Skeletal muscle satellite cell (primary cell): ENCODE measurements at regions not wholly inside any gene's neighbourhood (a gene's known extent, or its start where the extent isn't known, plus 50 kb on each side); places are given as distances from the start of the nearest gene placed in this dataset.
"Not testable (repeated sequence)": the region's sequence is repeated elsewhere in the genome, so short reads cannot be mapped to it uniquely, and the experiment has no call there.

Experiments used
- H3K27me3 ChIP-seq: 2 replicates; pipeline ENCODE4 v1.7.0; 2013; ENCODE audit warnings: low read length; ENCODE audit not compliant: control insufficient read depth, insufficient read depth
- H3K36me3 ChIP-seq: 2 replicates; pipeline ENCODE4 v1.7.0; 2013; ENCODE audit warnings: mild to moderate bottlenecking, control low read depth, low read length; ENCODE audit not compliant: insufficient read depth
- H3K4me1 ChIP-seq: 2 replicates; pipeline ENCODE4 v1.7.0; 2013; ENCODE audit warnings: low read length; ENCODE audit not compliant: control insufficient read depth, insufficient read depth
- H3K4me2 ChIP-seq: 2 replicates; pipeline ENCODE4 v1.7.0; 2013; ENCODE audit warnings: mild to moderate bottlenecking, low read length
- H3K4me3 ChIP-seq: 2 replicates; pipeline ENCODE4 v1.7.0; 2013; ENCODE audit warnings: low read length
- H3K9ac ChIP-seq: 2 replicates; pipeline ENCODE4 v1.7.0; 2013; ENCODE audit warnings: mild to moderate bottlenecking, low read depth, low read length, moderate library complexity
- H3K9me3 ChIP-seq: replicated peaks from 2 replicates; pipeline ENCODE4 v1.7.0; 2013; ENCODE audit warnings: mild to moderate bottlenecking, control low read depth, low read length

DNA sequence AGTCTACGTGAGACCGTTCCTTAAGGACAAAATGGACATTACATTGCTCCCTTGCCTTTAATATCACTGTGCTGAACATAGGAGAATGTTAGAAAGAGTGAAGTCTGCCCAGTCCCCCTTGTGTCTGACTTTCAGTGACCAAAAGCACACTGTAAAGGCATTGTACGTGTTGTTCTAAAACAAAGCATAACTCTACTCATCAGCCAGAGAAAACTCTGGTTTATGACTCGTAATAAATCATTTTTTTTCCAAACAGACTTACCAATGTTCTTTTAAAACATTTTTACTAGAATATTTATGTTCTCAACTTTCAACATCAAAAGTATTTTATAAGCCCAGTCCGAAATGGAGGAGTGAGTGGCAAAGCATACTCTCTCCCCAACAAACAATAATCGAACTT, 262.5 kb downstream of the GJA1 start:
- H3K36me3 ChIP-seq: no peaks in the 10 kb centered on the region
- no peak overlapping the region for H3K9ac ChIP-seq
- H3K9me3 ChIP-seq: no peaks in the 10 kb centered on the region
- H3K27me3 ChIP-seq: no peaks in the 10 kb centered on the region
- H3K4me2 ChIP-seq: no peak overlapping the region
- H3K4me3 ChIP-seq: no peak overlapping the region
- peaks cover 43% of the 10 kb centered on the region for H3K4me1 ChIP-seq

DNA sequence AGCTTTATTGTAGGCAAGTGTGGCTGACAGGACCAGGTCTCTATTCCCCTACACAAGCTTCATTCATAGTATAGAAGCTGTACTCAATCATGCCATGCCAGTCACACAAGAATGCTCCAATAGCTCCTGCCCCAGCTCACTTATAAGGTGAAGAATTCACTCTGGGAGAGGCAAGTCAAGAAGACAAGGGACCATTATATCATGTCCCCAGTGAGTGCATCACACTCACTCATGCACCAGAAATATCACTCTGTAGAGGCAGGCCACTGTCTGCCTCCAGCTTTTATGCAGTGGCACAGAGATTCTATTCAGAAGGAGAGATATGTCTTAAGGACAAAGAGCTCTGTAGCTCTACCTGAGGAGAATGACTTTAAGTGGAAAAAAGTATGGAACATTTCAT, 263.2 kb downstream of the GJA1 start:
- Histone ChIP-seq H3K36me3 (no peaks in the 10 kb centered on the region), H3K9ac (no peak overlapping the region), H3K4me1 (peaks cover 43% of the 10 kb centered on the region), H3K9me3 (no peaks in the 10 kb centered on the region), H3K4me2 (no peak overlapping the region), H3K4me3 (no peak overlapping the region), H3K27me3 (no peaks in the 10 kb centered on the region)

DNA sequence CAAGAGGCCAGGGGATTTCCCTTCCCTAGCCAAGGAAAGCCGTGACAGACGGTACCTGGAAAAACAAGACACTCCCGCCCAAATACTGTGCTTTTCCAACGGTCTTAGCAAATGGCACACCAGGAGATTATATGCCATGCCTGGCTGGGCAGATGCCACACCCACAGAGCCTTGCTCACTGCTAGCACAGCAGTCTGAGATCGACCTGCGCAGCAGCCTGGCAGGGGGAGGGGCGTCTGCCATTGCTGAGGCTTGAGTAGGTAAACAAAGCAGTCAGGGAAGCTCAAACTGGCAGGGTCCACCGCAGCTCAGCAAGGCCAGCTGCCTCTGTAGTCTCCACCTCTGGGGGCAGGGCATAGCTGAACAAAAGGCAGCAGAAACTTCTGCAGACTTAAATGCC, 267.7 kb downstream of the GJA1 start:
- not testable (repeated sequence) for H3K9me3 ChIP-seq, H3K36me3 ChIP-seq, H3K9ac ChIP-seq, H3K4me2 ChIP-seq, H3K27me3 ChIP-seq, H3K4me3 ChIP-seq
- peaks cover 18% of the 10 kb centered on the region for H3K4me1 ChIP-seq

DNA sequence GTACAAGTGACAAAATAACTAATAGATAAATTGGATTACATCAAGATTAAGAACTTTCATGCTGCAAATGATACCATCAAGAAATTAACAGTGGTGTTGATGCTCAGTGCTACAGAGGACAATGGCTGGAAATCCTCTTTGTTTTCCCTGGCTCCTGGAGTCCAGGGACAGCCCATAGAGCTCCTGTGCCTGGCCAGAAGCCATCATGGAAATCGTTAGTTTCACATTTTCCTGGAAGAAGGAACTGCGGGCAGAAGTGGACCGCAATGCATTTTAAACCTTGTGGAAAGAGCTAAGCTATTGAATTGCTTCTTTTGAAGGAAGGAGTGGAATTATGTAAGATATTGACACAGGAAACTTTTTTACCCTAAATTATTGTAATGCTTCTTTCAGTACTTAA, 276.0 kb downstream of the GJA1 start:
- no peaks in the 10 kb centered on the region for H3K4me1 ChIP-seq
- no peak overlapping the region for H3K4me3 ChIP-seq
- H3K27me3 ChIP-seq: no peaks in the 10 kb centered on the region
- H3K4me2 ChIP-seq: no peak overlapping the region
- no peaks in the 10 kb centered on the region for H3K9me3 ChIP-seq
- no peaks in the 10 kb centered on the region for H3K36me3 ChIP-seq
- H3K9ac ChIP-seq: no peak overlapping the region

DNA sequence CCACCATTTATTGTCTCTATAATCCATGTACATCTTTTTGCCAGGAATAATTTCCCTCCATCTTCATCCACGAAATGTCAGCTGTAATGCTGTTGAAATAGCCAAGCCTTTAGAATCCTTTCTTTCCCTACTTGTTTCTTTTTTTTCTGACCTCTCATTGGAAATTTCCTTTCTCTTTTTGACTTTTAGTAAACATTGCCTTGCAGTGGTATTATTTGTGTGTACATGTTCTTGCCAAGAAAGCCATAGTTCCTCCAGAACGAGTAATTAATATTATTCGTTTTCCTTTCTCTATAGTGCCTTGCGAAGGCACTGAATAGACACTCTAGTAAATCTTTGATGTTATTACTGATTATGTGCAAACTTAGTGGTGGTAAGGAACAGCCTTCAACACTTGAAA, 282.2 kb downstream of the GJA1 start:
- no peak overlapping the region for H3K4me2 ChIP-seq
- H3K36me3 ChIP-seq: no peaks in the 10 kb centered on the region
- no peak overlapping the region for H3K9ac ChIP-seq
- no peaks in the 10 kb centered on the region for H3K27me3 ChIP-seq
- H3K4me3 ChIP-seq: no peak overlapping the region
- no peaks in the 10 kb centered on the region for H3K4me1 ChIP-seq
- H3K9me3 ChIP-seq: no peaks in the 10 kb centered on the region

DNA sequence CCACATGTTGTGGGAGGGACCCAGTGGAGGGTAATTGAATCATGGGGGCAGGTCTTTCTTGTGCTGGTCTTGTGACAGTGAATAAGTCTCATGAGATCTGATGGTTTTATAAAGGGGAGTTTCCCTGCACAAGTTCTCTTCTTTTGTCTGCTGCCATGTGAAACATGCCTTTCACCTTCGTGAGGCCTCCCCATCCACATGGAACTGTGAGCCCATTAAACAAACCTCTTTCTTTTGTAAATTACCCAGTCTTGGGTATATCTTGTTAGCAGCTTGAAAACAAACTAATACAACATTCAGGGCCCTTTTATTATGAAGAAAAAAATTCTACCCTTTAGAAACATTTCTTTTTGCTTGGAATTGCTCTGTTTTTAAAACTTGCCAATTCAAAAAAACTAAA, 285.4 kb downstream of the GJA1 start:
- H3K36me3 ChIP-seq, H3K4me2 ChIP-seq, H3K9me3 ChIP-seq, H3K27me3 ChIP-seq, H3K4me3 ChIP-seq, H3K9ac ChIP-seq, H3K4me1 ChIP-seq: not testable (repeated sequence)

DNA sequence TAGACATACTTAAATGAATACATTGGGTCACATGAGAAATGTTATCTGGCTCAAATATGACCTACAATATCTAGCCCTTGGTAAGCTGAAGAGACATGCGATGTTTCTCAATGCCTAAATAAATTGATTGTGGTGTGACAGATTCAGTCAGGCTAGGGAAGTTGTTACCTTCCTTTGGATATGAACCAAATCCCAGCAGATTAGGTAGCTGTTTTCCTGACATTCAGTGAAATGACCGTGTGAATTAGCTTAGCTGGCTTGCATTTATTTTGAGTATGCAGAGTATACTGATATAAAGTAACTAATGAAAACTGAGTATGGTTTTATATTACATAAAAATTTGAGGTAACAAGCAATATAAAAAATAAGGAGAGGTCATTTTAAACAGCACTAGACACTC, 288.2 kb downstream of the GJA1 start:
- no peak overlapping the region for H3K4me3 ChIP-seq
- H3K4me1 ChIP-seq: no peaks in the 10 kb centered on the region
- H3K36me3 ChIP-seq: no peaks in the 10 kb centered on the region
- no peak overlapping the region for H3K4me2 ChIP-seq
- H3K9ac ChIP-seq: no peak overlapping the region
- no peaks in the 10 kb centered on the region for H3K9me3 ChIP-seq
- H3K27me3 ChIP-seq: no peaks in the 10 kb centered on the region

DNA sequence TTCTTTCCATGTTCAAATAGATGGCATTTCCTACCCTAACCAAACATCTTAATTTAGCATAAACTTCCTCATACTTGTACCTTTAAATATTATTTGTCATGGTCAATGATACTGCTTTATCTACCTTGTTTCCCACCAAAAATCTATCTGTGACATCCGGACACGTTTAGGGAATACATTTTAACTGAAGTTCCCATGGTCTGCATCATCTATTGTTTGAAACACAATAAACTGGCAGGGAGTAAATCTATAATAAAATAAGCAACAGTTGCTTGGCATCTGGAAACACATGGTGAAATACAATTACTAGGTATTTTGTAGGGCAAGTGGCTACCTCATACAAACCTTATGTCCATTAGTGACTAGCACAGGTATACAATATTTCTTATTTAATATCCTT, 289.1 kb downstream of the GJA1 start:
- H3K4me3 ChIP-seq: no peak overlapping the region
- H3K4me1 ChIP-seq: no peaks in the 10 kb centered on the region
- no peak overlapping the region for H3K9ac ChIP-seq
- no peaks in the 10 kb centered on the region for H3K27me3 ChIP-seq
- no peaks in the 10 kb centered on the region for H3K36me3 ChIP-seq
- no peak overlapping the region for H3K4me2 ChIP-seq
- H3K9me3 ChIP-seq: no peaks in the 10 kb centered on the region

DNA sequence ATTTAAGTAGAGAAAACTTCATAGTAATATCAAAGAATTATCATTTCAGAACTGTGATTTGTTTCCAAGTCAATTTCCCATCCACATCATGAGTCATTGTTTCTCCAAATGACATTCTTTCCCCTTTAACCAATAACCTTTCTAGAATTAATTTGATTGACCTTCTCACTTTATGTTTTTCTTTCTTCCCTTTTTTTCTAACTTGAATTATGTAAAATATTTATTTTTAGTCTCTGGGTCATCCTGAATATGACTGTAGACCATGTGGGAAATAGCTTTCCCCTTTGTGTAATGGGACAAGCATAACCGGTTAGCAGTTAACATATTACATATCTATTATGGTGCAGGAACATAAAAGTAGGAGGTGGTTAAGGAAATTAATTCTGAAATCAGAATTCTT, 291.1 kb downstream of the GJA1 start:
- Histone ChIP-seq H3K4me3 (no peak overlapping the region), H3K36me3 (no peaks in the 10 kb centered on the region), H3K9ac (no peak overlapping the region), H3K4me1 (no peaks in the 10 kb centered on the region), H3K4me2 (no peak overlapping the region), H3K9me3 (no peaks in the 10 kb centered on the region), H3K27me3 (no peaks in the 10 kb centered on the region)

DNA sequence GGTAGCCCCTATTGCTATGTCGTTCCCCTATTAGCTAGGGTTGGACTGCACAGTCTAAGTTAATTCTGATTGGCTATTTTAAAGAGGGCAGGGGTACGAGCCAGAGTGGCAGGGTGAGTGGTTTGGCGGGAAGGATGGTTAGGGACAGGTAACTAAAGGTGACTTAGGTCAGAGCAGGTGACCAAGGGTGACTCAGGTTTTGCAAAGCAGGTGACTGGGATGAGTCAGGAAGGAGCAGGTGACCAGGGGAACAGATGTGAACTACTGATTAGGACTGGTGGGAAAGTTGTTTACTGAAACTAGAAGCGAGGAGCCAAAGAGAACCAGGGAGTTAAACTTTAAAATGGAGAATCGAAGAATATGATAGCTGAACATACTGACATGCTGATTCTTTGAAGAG, 295.2 kb downstream of the GJA1 start:
- no peak overlapping the region for H3K9ac ChIP-seq
- no peaks in the 10 kb centered on the region for H3K36me3 ChIP-seq
- no peak overlapping the region for H3K4me2 ChIP-seq
- H3K4me1 ChIP-seq: no peaks in the 10 kb centered on the region
- H3K4me3 ChIP-seq: no peak overlapping the region
- no peaks in the 10 kb centered on the region for H3K27me3 ChIP-seq
- H3K9me3 ChIP-seq: no peaks in the 10 kb centered on the region

DNA sequence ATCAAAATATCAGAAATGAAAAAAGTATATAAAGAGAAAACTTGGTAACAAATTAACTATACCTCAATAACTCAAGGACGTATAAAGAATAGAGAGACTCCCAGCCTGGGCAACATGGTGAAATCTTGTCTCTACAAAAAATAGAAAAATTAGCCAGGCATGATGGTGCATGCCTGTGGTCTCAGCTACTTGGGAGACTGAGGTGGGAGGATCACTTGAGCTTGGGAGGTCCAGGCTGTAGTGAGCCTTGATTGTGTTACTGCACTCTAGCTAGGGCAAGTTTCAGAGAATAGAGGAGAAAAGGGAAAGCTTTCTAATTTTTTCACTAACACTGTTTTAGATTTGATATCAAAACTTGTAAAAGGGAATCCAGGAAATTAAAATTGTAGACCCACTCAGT, 295.9 kb downstream of the GJA1 start:
- H3K9me3 ChIP-seq: no peaks in the 10 kb centered on the region
- no peak overlapping the region for H3K9ac ChIP-seq
- no peaks in the 10 kb centered on the region for H3K27me3 ChIP-seq
- H3K4me2 ChIP-seq: no peak overlapping the region
- no peak overlapping the region for H3K4me3 ChIP-seq
- no peaks in the 10 kb centered on the region for H3K4me1 ChIP-seq
- no peaks in the 10 kb centered on the region for H3K36me3 ChIP-seq

DNA sequence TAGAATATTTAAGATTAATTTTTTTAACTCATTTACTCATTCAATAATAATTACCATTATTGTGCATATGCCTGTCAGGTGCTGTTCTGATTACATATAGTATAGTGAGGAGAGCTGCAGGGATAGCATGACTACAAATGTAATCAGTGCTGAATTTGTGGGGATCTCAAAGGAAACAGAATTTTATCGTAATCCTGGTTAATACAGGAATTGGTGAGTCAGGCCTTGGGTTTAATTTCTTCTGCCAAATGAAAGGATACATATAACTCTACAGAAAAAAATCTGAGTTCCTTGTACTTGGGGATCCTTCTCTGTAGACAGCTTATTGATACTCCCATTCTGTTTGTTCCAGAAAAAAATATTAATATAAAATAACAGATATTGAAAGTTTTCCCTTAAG, 297.2 kb downstream of the GJA1 start:
- no peak overlapping the region for H3K4me3 ChIP-seq

DNA sequence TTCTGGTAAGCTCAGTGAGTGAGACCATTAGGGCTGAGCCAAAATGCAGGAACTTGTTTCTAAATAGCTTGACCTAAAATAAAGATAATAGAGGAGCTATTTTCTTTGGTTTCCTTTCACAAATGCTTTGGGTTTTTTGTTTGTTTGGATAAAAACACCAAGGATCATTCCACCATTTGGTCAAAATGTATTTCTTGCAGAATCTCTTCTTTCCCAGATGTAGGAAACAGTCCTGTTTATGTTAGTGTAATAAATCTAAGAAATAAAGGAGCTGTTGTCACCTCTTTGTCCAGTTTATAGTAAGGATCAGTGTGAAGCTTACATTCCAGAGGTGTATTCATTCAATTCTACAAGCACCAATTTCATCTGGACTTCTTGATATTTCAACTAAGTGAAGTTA, 297.8 kb downstream of the GJA1 start:
- Histone ChIP-seq H3K9ac (no peak overlapping the region), H3K27me3 (no peaks in the 10 kb centered on the region), H3K4me3 (no peak overlapping the region), H3K4me2 (no peak overlapping the region), H3K9me3 (no peaks in the 10 kb centered on the region), H3K36me3 (no peaks in the 10 kb centered on the region), H3K4me1 (no peaks in the 10 kb centered on the region)

More for the DNA sequence above, 297.2 kb downstream of the GJA1 start:
- Histone ChIP-seq H3K9ac (no peak overlapping the region), H3K4me2 (no peak overlapping the region), H3K9me3 (no peaks in the 10 kb centered on the region), H3K27me3 (no peaks in the 10 kb centered on the region), H3K4me1 (no peaks in the 10 kb centered on the region), H3K36me3 (no peaks in the 10 kb centered on the region)
